Fibroblast of skin of scalp (primary cell): ENCODE measurements at regions not wholly inside any gene's neighbourhood (a gene's known extent, or its start where the extent isn't known, plus 50 kb on each side); places are given as distances from the start of the nearest gene placed in this dataset.

Experiments used
- DNase-seq: peaks from one replicate; pipeline ENCODE4 v3.0.0-alpha.2; 2013

DNA sequence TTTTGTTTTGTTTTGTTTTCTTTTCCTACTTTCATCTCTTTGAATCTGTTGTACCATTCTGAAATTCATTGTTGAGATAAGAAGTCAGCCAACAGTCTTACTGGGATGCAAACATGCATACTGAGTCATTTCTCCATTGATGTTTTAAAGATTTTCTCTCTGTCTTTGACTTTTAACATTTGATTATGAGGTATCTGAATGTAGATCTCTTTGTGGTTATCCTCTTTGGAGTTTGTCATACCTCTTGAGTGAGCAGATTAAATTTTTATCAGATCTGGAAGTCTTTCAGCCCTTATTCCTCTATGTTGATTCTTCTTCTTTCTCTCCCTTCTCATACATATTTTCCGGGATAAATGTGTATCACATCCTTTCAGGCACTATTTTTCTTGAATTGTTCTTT is 406.9 kb upstream of the NCAM2 start:
- DNase-seq = peak; percentile 29

DNA sequence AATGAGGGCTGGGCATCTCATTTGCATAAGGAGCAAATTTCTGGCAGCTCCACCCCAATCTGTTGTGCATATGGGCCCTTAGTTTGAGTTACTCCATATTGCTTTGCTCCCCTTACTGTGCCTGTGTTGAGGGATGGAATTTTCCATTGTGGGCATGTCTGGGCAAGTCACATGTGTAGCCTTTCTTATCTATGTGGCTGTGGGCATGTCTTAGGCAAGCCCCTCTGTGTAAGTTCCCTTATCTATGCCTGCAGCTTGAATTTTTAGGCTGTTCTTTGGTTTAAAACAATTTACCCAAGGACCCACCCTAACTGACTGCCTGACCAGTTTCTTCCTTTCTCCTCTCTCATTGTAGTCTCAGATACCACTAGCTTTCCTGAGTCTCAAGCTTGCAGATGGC is 405.7 kb upstream of the NCAM2 start:
- no peak for DNase-seq

DNA sequence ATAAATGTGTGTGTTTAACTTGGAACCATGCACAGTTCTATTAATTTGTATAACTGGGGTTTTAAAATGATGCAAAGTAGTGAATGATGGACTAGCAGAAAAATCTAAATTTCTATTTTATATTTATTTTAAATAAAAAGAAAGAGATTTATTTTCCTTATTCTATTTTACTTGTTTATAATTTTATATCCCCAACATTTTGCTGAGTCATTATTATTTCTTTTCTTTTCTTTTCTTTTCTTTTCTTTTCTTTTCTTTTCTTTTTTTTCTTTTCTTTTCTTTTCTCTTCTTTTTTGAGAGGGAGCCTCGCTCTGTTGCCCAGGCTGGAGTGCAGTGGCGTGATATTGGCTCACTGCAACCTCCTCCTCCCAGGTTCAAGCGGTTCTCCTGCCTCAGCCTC is 395.0 kb upstream of the NCAM2 start:
- no peak for DNase-seq

DNA sequence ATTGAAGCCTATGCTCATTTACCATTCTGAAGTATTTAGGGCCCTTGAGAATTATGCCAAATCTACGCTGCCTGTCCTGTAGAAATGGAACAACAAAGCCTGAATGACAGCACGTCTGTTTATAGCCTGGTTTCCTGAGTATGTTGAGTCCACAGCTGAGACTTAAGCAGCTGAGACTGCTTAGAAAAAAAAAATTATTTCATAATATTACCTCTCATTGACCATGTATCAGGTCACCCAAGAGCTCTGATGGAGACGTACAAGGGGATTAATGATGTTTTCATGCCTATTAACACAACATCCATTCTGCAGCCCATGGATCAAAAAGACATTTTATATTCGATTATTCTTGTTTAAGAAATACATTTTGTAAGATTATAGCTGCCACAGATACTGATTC is 387.2 kb upstream of the NCAM2 start:
- DNase-seq = no peak

DNA sequence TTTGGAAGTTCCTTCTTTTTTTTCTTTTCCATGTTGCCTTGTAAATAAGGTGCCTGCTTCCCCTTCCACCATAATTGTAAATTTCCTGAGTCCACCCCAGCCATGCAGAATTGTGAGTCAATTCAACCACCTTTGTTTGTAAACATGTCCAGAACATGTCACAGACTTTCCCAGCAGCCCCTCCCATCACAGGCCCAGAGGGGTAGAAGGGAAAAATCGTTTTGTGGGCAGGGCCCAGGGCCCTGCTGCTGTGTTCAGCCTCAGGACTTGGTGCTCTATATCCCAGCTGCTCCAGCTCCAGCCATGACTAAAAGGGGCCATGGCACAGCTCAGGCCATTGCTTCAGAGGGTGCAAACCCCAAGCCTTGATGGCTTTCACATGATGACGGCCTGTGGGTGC is 384.6 kb upstream of the NCAM2 start:
- DNase-seq = no peak

DNA sequence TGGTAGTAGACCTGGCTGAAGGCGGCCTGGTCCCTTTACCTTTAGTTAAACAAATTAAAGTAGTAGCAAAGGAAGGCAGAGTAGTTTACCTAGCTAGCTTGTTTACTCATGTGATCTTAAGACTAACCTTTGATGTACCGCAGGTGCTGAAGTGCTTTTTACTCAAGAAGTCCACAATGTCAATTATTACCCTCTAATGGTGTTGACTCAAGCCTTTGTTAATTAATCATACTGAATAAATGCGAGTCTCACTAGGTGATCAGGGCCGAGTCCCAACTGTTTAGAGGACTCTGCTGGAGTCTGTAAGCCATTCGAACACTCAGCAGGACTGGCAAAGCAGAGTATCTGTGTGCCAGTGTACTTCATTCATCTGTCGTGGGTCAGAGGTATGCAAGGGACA is 381.1 kb upstream of the NCAM2 start:
- DNase-seq = no peak

DNA sequence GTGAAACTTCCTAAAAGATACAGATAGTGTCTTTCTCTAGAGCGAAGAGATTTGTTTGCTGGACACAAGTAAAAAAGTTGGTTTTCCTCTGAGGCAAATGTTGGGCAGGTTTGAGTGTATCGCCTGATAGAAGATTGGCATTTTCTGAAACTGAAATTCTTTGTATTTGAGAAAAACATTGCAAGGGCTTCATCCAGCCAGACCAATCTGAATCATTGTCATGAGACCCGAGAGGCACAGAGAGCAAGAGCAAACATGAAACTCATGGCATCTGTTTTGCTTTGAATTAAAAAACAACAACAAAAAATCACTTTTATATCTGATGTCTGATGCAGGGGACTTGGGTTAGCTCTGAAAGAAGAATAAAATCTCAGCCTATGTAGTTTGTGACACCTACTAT is 379.3 kb upstream of the NCAM2 start:
- no peak for DNase-seq

DNA sequence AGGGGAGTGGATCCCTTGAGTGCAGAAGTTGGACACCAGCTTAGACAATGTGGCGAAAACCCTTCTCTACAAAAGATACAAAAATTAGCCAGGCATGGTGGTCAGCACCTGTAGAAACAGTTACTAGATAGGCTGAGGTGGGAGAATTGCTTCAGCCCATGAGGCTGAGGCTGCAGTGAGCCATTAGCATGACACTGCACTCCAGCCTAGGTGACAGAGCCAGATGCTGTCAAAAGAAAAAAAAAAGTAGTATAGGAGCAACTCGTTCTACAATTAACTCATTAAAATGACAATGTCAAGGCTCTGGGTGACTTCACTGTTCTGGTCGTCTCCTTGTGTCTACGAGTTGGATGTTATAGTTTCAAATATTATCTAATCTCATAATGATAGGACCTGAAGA is 370.6 kb upstream of the NCAM2 start:
- DNase-seq = no peak

DNA sequence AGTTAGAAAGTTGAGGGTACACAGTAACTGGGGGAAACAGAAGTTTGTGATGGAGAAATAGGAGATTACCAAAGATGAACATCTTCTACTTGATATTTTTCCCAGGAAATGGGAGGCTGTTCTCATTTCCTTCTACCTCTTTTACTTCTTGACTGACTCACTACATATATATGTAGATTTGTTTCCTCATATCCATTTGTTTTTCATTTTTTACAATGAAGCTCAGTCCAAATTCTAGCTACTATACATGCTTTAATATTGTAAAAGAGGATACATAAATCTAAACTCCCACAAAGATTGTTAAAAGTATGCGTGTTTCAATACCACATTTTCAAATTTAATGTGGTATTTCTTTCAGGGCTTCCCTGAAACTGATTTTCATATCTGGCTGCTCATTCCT is 366.6 kb upstream of the NCAM2 start:
- peak; percentile 19 for DNase-seq

DNA sequence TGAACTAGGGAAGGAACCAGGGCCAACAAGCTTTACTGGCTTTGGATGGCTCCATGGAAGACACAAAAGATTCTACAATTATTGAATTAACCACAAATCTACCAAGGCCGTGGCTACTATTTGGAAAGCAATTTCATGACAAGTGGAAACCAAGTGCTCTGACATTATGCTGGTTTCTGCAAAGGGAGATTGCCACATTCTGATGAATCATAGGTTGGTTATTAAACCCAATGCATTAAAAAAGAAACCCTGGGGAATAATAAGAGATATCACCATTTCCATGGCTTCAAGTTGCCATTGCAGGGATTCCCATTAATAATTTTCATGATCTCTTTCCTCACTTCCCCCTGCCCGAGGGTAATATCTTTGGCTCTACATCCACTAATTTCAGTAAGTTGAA is 359.2 kb upstream of the NCAM2 start:
- peak; percentile 44 for DNase-seq

DNA sequence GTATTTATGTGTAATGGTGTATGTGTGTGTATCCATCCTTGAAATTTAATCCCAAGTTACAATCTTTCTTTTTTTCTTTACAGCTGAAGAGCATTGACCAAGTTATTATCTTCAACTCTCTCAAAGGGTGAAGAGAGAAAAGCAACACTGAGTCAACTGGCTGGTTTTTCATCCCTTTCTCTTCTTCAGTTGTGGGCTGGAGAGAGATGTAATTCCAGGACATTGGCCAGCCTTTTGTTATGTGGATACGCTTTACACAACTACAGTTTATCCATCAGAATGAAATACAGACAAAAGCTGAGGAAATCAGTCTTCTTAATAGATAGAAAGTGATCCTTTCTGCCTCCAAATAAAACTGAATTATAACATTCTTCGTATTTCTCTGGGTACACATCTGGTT is 357.0 kb upstream of the NCAM2 start:
- DNase-seq = no peak

DNA sequence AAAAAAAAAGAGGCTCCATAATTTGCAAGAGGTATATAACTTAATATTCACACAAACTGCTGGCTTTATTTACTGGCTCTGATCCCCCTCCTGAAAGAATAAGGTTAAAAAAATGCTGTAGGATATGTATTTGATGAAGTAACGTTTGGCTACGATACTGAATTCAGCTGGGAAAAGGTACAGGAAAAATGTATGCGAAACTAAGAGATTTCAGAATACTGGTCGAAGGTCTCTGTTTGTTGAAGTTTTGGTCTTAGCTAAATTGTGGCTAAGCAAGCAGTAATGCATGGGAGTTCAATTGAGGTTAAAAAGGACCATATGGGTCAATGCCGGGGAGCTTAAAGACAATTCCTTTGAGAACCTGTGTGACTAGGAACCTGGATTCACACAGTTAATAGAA is 355.5 kb upstream of the NCAM2 start:
- no peak for DNase-seq

DNA sequence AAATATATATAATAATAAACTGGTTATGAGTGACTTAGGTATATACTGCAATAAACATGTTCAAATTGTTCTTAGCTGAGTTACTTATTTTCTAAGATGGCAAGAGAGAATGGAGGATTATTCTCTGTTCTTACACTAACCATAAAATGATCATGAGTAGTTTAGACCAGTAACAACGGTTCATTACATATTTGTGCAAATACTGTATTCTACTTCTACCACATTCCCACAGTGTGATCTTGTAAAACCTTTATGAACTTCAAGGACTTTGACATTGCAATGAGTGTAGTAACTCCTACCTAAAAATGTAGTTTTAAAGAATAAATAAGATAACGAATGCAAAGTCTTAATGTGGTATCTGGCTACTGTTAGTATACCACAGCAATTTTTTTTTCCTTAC is 353.7 kb upstream of the NCAM2 start:
- no peak for DNase-seq

DNA sequence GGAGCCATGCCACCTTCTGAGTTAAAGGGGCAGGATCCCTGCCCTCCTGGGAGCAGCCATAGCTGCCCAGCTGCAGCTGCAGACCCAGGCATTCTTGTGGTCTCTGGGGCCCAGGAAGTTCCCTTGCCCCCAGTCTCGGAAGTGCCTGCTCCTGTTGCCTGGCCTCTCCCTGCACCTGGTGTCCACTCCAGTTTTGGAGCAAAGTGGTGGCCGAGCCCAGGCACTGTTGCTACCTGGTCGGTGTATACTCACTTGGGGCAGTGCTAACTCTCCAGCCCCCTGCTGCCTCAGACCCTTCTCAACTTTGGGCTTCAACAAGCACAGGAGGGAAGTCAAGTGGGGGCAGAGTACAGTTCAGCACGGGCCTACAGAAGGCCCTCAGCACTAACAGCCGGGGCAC is 352.9 kb upstream of the NCAM2 start:
- no peak for DNase-seq

DNA sequence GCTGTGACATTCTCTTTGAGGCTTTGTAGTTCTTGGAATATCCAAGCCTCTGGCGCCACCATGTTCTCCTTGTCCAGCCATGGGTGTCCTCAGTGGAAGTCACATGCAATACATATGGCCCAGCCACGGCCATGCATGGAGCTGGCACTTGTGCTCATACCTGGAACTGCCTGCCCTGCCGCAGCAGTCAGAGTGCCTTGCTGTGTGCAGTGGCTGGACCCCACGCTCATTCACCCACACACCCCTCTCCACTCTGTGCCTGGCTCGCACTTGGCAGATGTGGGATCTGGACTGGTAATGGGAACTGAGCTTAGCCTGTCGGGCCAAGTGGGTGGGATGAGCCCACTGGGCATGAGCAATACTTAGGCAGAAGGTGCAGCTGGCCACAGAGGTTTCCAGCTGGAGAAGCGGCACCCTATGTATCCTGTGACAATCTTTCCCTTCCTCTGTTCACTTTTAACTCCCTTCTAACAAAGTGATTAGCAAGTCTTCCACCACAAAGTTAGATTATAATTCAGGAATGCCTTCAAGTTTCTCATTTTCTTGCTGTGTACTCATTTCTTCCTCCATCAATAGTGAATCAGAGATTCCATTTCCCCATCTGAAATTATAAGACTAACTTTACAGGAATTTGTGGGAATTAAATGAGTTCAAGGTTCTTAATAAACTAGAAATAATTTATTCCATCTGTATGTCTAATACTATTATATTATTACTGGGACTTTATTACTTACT is 351.6 kb upstream of the NCAM2 start:
- peak; percentile 59 for DNase-seq

DNA sequence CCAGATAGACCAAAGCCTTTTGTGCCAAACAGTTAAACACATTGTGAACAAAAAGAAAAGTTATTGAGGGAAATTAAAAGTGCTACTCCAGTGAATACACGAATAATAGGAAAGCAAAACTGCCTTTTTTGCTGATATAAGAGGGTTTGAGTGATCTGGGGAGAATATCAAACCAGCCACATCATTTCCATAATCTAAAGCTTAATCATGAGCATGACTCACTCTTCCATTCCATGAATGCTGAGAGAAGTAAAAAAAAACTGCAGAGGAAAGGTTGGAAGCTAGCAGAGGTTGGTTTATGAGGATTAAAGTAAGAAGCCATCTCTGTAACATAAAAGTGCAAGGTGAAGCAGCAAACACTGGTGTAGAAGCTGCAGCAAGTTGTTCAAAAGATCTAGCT is 350.6 kb upstream of the NCAM2 start:
- peak; percentile 73 for DNase-seq

DNA sequence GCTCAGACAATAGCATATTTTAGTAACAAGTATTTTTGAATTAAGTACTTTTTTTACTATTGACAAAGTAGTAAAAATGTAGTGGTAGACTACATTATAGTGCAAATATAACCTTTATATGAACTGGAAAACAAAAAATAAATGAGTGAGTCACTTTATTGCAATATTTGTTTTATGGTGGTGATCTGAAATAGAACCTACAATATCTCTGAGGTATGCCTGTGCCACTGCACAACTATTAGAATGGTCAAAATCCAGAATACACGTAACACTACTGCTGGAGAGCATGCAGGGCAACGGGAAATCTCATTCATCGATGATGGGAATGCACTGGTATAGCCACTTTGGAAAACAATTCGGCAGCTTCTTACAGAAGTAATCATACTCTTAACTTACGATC is 349.0 kb upstream of the NCAM2 start:
- no peak for DNase-seq

DNA sequence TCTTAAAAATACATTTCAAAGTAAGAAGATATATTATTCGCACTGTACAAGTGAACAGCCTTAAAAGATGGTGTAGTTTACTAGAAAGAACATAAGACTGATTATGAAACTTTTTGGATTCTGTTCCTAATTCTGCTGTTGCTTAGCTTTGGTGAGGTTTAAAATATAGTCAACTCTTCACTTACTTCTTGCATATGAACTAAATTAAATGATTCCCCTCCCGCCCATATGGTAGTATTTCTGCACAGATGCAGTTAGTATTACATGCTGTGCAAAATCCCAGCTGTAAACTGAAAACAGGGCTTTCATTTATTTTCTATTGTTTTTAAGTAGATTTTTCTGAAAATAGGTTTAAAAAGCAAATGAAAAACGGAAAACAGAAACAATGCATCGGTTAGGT is 345.4 kb upstream of the NCAM2 start:
- no peak for DNase-seq

DNA sequence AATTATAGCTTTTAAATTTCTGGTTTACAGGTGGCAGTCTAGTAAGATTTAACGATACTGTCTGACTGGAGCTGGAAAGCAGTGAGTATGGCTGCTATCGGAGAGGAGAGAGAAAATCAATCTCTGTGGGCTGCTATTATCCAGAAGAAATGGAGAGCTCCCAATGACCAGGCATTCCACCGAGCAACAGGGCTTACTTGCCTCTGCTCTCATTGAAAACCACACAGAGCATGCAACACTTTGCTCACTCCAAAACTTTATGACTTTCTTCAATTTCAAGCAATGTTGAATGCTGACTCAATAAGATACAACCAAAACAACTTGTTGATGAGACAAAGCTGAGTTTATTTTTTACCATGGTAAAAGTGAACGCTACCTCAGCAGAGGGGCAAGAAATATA is 337.0 kb upstream of the NCAM2 start:
- peak; percentile 12 for DNase-seq

DNA sequence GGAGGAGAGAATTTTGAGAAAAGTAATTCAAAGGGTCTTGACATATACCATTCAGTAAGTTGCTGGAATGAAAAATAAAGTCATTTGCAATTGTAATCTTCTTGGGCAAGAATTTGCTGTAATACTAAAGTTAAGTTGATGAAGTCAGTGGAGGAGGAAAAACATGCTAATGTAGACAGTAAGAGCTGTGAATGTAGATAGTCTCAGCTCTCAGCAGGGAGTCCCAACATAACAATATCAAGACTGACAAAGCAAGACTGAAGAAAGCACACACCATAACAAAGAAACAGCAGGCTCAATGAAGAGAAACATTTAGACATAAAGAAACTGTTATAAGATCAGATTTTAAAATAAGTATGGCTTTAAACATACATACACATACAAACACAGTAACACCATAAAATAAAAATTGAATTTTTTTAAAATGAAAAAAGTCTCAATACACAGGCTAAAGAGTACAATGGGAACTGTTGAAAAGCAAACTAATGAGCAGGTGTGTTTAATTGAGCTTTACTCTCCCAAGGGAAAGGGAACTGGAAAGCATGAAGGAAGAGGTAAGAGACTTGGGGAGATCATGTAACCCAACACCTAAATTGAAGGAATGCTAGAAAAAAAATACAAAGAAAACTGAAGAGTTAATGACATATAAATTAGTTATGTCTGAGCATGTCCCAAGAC is 336.3 kb upstream of the NCAM2 start:
- peak; percentile 18 for DNase-seq

DNA sequence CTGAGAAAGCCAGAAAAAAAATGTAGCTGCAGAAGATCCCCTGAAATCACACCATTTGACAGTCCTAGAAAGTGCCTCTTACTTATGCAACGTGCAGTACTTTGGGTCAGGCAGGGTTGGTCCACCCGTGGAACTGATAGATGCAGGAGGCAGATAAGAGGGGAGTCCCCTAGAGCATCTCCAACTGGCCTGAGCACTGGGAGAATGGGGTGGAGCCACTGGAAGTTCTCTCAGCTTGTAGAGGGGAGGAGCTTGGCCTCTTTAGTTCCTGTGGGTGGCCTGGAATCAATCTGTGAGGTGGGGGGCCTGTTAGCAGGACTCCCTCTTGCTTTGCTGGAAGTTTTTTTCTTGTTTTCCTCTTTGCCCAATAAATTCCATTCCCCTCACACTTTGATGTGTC is 335.7 kb upstream of the NCAM2 start:
- DNase-seq = peak; percentile 58

DNA sequence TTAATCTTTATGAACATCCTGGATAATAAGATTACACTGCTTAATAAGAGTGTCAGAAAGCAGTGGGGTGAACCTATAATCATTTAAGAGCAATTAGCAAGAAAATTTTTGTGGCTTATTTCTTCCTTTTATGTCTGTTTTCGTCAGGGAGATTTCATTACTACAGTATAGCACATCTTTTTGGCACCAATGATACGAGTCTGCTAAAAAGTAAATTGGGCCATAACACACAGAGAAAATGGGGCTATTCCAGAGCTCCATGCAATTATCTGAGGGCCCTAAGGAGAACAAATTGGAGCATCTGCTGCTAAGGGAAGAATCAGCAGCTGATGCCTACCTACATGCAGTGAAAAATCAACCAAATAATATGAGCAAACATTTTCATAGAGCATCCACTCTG is 330.3 kb upstream of the NCAM2 start:
- no peak for DNase-seq

DNA sequence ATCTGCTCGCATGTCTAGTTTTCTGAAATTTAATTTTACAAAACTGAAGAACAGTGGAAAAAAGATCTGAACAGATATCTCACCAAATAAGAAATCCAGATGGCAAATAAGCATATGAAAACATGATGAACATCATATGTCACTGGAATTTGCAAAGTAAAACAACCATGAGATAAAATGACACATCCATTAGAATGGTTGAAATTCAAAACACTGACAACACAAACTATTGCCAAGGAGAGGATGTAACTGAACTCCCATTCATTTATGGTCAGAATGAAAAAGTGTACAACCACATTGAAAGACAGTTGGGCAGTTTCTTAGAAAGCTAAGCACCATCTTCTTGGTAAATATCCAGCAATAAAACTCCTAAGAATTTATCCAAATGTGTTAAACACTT is 312.7 kb upstream of the NCAM2 start:
- peak; percentile 2 for DNase-seq

DNA sequence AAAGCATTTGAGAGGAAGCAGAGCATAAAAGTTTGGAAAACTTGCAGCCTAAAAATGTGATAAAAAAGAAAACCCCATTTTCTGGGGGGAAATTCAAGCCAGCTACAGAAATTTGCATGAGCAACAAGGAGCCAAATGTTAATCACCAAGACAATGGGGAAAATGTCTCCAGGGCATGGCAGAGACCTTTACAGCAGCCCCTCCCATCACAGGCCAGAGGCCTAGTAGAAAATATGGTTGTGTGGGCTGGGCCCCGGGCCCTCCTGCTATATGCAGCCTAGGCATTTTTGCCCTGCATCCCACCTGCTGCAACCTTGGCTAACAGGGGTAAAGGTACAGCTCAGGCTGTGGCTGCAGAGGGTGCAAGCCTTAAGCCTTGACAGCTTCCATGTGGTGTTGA is 299.6 kb upstream of the NCAM2 start:
- DNase-seq = no peak

DNA sequence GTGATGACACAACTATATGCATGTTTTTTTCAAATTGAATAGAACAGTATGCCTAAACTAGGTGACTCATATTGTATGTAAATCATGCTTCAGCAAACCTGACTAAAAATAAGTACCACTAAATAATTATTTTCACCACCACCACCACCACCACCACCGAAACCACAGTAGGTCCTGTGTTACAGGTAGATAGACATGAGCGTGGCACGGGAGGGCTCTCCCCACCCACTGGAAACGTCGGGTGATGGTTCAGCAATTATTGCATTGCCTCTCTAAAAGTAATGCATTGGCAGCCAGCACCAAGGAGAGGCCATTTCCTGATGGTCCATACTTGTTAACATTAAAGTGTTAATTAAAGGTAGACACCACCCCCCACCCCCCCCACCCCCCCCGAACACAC is 297.0 kb upstream of the NCAM2 start:
- no peak for DNase-seq
